GM12801 (cell line): ENCODE measurements at regions not wholly inside any gene's neighbourhood (a gene's known extent, or its start where the extent isn't known, plus 50 kb on each side); places are given as distances from the start of the nearest gene placed in this dataset.

Experiments used
- TF ChIP-seq, protein P1 (sequence below): IDR thresholded peaks from one replicate; pipeline ENCODE4 v1.5.1; 2011; ENCODE audit warnings: control low read depth; ENCODE audit not compliant: insufficient read length; ENCODE audit errors: extremely low read depth

DNA sequence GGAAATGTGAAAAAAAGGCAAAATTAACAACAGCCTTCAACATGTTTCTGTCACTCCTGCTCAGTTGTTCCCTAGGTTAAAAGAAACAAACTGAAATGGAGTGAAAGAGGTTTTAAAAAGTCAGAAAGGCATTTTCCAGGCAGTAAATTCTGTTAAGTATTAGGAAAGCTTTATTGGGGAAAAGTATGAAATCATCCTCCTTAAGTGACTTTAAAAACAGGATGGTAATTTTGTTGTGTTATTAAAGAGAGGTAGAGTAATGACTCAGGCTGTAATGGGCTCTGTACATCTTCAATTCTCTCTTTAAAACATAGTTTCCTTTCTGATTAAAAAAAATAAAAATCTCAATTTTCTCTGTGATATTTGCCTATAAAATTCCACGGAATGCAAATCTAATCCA is 81.1 kb downstream of the OTOL1 start:
- TF ChIP-seq, protein P1, sequence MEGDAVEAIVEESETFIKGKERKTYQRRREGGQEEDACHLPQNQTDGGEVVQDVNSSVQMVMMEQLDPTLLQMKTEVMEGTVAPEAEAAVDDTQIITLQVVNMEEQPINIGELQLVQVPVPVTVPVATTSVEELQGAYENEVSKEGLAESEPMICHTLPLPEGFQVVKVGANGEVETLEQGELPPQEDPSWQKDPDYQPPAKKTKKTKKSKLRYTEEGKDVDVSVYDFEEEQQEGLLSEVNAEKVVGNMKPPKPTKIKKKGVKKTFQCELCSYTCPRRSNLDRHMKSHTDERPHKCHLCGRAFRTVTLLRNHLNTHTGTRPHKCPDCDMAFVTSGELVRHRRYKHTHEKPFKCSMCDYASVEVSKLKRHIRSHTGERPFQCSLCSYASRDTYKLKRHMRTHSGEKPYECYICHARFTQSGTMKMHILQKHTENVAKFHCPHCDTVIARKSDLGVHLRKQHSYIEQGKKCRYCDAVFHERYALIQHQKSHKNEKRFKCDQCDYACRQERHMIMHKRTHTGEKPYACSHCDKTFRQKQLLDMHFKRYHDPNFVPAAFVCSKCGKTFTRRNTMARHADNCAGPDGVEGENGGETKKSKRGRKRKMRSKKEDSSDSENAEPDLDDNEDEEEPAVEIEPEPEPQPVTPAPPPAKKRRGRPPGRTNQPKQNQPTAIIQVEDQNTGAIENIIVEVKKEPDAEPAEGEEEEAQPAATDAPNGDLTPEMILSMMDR: no peak

DNA sequence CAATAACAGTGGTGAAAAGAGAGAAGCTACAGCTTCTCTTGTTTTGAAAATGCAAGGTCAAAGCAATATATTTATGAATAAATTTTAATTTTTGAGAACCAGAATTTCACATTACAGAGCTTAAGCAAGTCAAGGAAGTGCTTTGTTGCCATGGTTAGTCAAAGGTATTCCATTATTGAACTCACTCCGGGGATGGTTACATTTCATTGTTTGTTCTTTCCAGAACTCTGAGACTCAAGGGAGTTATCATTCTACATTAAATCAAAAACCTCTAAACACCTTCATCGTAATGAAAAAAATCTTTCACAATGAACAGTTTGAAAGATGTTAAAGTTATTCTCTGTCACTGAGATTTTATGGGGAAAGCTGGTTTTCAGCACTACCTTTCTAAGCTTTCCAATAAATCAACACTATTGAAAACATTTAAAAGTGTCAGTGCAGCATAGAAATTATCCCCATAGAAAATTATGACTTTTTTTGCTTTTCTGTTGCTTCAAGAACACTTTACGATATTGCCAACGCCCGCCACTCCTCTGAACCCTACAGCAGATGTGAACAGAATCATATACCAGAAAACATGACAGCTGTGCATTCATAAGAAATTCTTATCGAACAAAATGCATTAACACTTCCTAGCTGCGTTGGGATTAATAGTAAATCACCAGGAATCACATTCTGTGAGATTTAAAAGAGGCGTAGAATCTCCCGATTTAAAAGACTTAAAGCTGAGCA is 83.0 kb downstream of the OTOL1 start:
- TF ChIP-seq, protein P1: no peak

DNA sequence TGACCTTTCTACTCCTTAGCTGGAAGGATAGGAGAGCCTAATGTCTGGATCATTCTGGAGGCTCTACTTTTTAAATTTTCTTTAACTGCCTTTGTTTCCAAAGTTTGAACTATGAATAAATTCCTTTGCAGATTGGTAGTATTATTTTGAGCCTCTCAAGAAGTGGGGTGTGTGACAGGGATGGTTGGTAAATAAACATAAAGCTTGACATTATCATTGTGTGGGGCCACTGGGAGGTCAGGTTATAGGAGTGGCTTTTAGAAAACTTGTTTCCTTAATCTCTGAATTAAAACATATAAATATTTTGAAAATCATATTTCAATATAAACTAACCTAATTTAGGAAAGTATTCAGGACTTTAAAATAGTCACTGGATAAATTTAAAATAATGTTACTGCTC is 89.3 kb downstream of the OTOL1 start:
- TF ChIP-seq, protein P1: no peak

DNA sequence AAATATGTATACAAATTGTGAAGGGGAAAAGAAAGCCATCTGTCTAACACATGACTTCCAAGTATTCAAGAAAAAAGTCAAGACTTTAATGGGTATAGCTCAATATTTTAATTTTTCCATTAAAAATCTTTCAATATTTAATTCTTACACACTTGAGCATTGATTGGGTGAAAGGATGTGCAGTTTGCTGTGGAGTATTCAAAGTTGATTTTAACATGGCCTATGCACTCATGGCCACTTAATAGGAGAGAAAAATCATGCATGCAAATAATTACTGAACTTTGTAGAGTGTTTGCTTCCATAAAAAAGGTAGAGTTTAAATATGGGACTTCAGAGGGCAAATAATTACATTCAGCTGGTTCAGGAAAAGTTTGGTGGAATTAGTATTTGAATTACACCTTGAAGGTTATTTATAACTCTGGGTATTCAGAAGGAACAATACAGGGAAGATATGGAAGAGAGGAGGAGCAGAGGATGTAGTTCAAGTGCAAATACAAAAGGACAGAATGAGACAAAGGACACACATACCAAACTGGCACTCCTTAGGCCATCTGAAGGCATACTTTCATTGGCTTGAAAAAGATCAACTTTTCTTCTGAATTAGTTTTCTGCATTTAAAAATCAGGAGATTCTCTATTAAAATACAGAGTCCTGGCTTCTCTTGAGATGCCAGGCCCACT is 90.1 kb downstream of the OTOL1 start:
- TF ChIP-seq, protein P1: no peak

DNA sequence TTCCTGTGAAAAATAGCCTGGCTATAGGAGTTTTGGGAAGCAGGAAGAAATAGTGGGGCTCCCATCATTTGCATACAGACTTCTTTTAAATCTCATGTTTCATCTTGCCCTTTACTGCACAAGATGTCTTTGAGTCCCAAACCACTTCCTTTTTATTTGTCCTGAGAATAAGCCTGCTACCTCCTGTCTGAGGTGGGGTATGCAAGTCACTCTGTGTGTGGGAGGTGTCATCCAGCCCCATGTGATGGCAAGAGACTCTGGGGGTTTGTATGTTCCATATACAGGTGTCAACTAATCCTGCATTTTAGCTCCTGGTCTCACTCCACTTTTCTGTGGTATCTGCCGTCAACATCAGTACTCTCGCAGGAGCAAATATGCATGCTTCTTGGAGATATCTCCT is 102.0 kb downstream of the OTOL1 start:
- TF ChIP-seq, protein P1: no peak

DNA sequence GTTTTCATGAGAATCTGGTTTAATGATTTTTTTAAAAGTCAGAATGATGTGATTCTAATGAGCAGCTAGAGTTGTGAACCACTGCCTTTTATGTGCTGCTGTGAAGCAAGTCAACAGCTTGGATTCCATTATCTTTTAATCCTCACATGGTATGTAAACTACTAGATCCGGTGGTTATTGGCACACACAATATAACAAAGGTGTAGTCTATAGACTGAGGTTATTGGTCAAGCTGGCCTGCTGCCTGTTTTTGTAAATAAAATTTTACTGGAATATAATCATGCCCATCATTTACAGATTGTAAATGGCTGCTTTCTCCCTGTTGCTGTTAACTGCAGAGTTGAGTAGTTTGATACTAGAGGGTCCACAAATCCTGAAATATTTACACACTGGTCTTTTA is 103.1 kb downstream of the OTOL1 start:
- TF ChIP-seq, protein P1: no peak

DNA sequence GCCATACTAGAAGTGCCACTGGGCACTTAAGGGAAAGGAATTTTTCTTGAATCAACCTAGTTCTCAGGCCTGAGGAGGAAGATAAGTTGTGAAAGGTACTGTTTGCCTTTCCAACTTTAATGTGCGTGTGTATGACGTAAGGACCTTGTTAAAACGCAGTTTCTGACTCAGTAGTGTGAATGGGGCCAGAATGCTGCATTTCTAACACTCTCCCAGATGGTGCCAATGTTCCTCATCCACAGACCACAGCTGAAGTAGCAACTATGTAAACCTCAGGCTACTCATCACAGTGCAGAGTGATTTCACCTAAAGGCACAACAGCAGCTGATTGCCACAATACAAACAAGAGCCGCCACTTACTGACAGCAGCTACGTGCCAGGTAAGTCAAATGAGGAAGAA is 103.6 kb downstream of the OTOL1 start:
- TF ChIP-seq, protein P1: no peak
